SU-DHL-6 (cell line): ENCODE measurements at regions not wholly inside any gene's neighbourhood (a gene's known extent, or its start where the extent isn't known, plus 50 kb on each side); places are given as distances from the start of the nearest gene placed in this dataset.

Experiments
- H2AFZ ChIP-seq: fragments of 200-600 bp; sonication (generic); 2 replicates; pipeline ENCODE4 v1.6.1; 2014; ENCODE audit warnings: low read depth, mild to moderate bottlenecking, moderate library complexity, mixed read lengths, antibody characterized with exemption, low read length; ENCODE audit not compliant: severe bottlenecking
- H3F3A ChIP-seq: fragments of 200-600 bp; shearing (Covaris generic); 2 replicates; pipeline ENCODE4 v1.6.0; 2016; ENCODE audit warnings: antibody characterized with exemption, mild to moderate bottlenecking; ENCODE audit not compliant: insufficient read depth
- H3K27ac ChIP-seq: fragments of 200-600 bp; sonication (generic); 2 replicates; pipeline ENCODE4 v1.5.1; 2016; ENCODE audit warnings: low read depth, mild to moderate bottlenecking, low read length, moderate library complexity, mixed read lengths
- H3K27me3 ChIP-seq: fragments of 200-600 bp; sonication (generic), shearing (Covaris generic); 2 replicates; pipeline ENCODE4 v1.6.0; 2014; ENCODE audit warnings: mild to moderate bottlenecking, low read length
- H3K36me3 ChIP-seq: fragments of 200-600 bp; sonication (generic); 2 replicates; pipeline ENCODE4 v1.6.1; 2014; ENCODE audit warnings: mild to moderate bottlenecking, low read length, mixed read lengths
- H3K4me2 ChIP-seq: fragments of 300-600, 200-600 bp; shearing (Covaris generic), sonication (generic); 2 replicates; pipeline ENCODE4 v1.6.0; 2014; ENCODE audit warnings: low read length, low read depth, mild to moderate bottlenecking; ENCODE audit not compliant: poor library complexity, severe bottlenecking
- H3K4me3 ChIP-seq: fragments of 200-600 bp; sonication (generic); 2 replicates; pipeline ENCODE4 v1.5.1; 2014; ENCODE audit warnings: antibody characterized with exemption, low read length, mild to moderate bottlenecking, mixed read lengths; ENCODE audit not compliant: insufficient read depth, poor library complexity, severe bottlenecking
- H3K79me2 ChIP-seq: fragments of 200-600 bp; sonication (generic); 2 replicates; pipeline ENCODE4 v1.6.1; 2014; ENCODE audit warnings: mild to moderate bottlenecking, low read length, moderate library complexity; ENCODE audit not compliant: insufficient read depth
- H3K9ac ChIP-seq: fragments of 200-600 bp; sonication (generic); 2 replicates; pipeline ENCODE4 v1.7.0; 2014; ENCODE audit warnings: mild to moderate bottlenecking, low read length
- H3K9me2 ChIP-seq: fragments of 200-600 bp; sonication (generic); replicated peaks from 2 replicates; pipeline ENCODE4 v1.6.1; 2014; ENCODE audit warnings: low read length; ENCODE audit not compliant: insufficient read depth
- H3K9me3 ChIP-seq: fragments of 200-600 bp; sonication (generic); 2 replicates; pipeline ENCODE4 v1.6.1; 2014; ENCODE audit warnings: low read length, mixed read lengths; ENCODE audit not compliant: insufficient read depth
- H4K20me1 ChIP-seq: fragments of 200-600 bp; sonication (generic); 2 replicates; pipeline ENCODE4 v1.6.1; 2014; ENCODE audit warnings: low read depth, mild to moderate bottlenecking, antibody characterized with exemption, low read length, moderate library complexity, mixed read lengths
- EZH2phosphoT487 ChIP-seq: fragments of 200-600 bp; sonication (generic), shearing (Covaris generic); conservative IDR thresholded peaks from 2 replicates; pipeline ENCODE4 v1.6.1; 2018; ENCODE audit warnings: mild to moderate bottlenecking, antibody characterized with exemption, low read length, moderate library complexity, mixed read lengths
- TF ChIP-seq, protein P1 (sequence below): fragments of 200-600 bp; sonication (generic); IDR thresholded peaks from one replicate; pipeline ENCODE4 v1.5.1; 2017; ENCODE audit warnings: antibody characterized with exemption, mild to moderate bottlenecking, low read length, moderate library complexity; ENCODE audit not compliant: insufficient read depth, poor library complexity, severe bottlenecking

DNA sequence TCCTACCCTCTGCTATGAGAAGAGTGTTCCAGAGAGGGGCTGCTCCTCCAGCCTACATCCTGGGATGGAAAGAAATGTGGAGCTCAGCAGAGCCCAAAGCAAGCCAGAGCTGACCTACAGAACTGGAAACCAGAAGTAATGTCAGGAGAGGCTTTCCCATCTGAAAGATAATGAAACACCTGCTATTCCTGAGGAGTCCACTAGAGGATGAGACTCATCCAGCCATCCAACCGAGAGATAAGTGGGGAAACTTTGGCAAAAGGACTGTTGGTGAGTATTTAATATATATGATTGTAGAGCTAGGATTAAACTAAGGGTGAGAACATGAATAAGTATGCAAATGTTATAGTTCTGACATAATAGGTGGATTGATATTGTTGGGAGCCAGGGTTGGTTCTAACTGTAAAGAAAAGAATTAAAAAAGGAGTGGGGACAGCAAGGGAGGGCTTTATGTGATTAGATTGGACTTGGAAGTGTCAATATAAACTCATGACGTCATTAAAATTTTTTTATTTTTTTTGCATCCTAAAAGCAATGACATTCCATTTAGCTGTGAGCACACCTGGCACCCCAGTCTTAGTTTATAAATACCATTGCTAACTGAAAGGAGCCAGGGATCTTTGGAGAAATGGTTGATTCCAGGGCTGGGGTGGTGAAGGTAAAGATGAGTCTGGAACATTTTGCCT lies 312.8 kb upstream of the NFE2L3 start:
- H3K27me3 ChIP-seq = 0 out of 2 replicates have a peak, but pooled peaks cover 2% of the 10 kb centered on the region
- H4K20me1 ChIP-seq = no peaks in the 10 kb centered on the region
- no peak overlapping the region for H3K9ac ChIP-seq
- H3K4me3 ChIP-seq = no peak overlapping the region
- no peak overlapping the region for H3K4me2 ChIP-seq
- no peaks in the 10 kb centered on the region for H3K36me3 ChIP-seq
- no peaks in the 10 kb centered on the region for H3K9me3 ChIP-seq
- no peaks in the 10 kb centered on the region for H3F3A ChIP-seq
- H2AFZ ChIP-seq = no peak overlapping the region
- H3K79me2 ChIP-seq = no peaks in the 10 kb centered on the region
- no peak overlapping the region for H3K27ac ChIP-seq
- H3K9me2 ChIP-seq = no peaks in the 10 kb centered on the region
- TF ChIP-seq EZH2phosphoT487 = no peak
- TF ChIP-seq, protein P1, sequence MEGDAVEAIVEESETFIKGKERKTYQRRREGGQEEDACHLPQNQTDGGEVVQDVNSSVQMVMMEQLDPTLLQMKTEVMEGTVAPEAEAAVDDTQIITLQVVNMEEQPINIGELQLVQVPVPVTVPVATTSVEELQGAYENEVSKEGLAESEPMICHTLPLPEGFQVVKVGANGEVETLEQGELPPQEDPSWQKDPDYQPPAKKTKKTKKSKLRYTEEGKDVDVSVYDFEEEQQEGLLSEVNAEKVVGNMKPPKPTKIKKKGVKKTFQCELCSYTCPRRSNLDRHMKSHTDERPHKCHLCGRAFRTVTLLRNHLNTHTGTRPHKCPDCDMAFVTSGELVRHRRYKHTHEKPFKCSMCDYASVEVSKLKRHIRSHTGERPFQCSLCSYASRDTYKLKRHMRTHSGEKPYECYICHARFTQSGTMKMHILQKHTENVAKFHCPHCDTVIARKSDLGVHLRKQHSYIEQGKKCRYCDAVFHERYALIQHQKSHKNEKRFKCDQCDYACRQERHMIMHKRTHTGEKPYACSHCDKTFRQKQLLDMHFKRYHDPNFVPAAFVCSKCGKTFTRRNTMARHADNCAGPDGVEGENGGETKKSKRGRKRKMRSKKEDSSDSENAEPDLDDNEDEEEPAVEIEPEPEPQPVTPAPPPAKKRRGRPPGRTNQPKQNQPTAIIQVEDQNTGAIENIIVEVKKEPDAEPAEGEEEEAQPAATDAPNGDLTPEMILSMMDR = no peak

DNA sequence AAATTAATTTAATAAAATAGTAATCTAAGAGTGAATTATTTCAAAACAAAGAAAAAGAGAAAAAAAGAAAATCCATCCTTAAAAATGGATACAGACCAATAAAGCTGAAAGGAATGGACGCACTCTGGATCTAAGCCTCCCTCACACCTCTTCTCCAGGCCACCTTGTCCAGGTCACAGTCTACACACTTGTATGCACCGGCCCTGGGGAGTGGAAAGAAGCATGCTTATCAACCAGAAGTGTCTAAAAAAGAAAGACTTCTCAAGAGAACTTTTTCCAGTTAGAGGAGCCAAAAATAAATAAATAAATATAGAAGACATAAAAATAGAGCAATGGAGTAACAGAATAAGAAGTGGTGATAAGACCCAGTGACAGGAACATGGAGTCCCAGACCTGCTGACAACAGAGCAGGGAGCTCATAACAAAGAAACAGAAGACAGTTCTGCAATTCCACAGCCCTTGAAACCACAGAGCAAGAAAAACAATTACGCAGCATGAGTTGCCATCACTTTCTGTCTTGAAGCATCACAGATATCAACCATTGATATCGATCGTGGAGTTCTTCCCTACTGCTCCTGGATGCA lies 311.7 kb upstream of the NFE2L3 start:
- Histone ChIP-seq H3K9me2 (no peaks in the 10 kb centered on the region), H4K20me1 (no peaks in the 10 kb centered on the region), H2AFZ (no peak overlapping the region), H3K36me3 (no peaks in the 10 kb centered on the region), H3K9ac (no peak overlapping the region), H3K27ac (no peak overlapping the region), H3K4me3 (no peak overlapping the region), H3K4me2 (no peak overlapping the region), H3F3A (no peaks in the 10 kb centered on the region), H3K9me3 (no peaks in the 10 kb centered on the region), H3K27me3 (0 out of 2 replicates have a peak, but pooled peaks cover 2% of the 10 kb centered on the region), H3K79me2 (no peaks in the 10 kb centered on the region)
- no peak for TF ChIP-seq EZH2phosphoT487
- TF ChIP-seq, protein P1 = no peak

GRCh38 chr7:25841575-25841974 lies 310.4 kb upstream of the NFE2L3 start:
- Histone ChIP-seq H3K4me2 (no peak overlapping the region), H3K9me2 (no peaks in the 10 kb centered on the region), H2AFZ (no peak overlapping the region), H3K36me3 (no peaks in the 10 kb centered on the region), H3K4me3 (no peak overlapping the region), H4K20me1 (no peaks in the 10 kb centered on the region), H3K9ac (no peak overlapping the region), H3K9me3 (no peaks in the 10 kb centered on the region), H3F3A (no peaks in the 10 kb centered on the region), H3K79me2 (no peaks in the 10 kb centered on the region), H3K27ac (no peak overlapping the region), H3K27me3 (0 out of 2 replicates have a peak, but pooled peaks cover 2% of the 10 kb centered on the region)
- no peak for TF ChIP-seq EZH2phosphoT487
- TF ChIP-seq, protein P1 = no peak
